Choroid plexus epithelial cell (primary cell): ENCODE measurements at regions not wholly inside any gene's neighbourhood (a gene's known extent, or its start where the extent isn't known, plus 50 kb on each side); places are given as distances from the start of the nearest gene placed in this dataset.

Experiments
- DNase-seq: peaks from one replicate; pipeline ENCODE4 v3.0.0-alpha.2; 2010; ENCODE audit warnings: low read depth
- H3K4me3 ChIP-seq: 2 replicates; pipeline ENCODE4 v1.5.1; 2011; ENCODE audit warnings: low read depth, mild to moderate bottlenecking, control low read depth, low read length, moderate library complexity
- TF ChIP-seq, protein P1 (sequence below): conservative IDR thresholded peaks from 2 replicates; pipeline ENCODE4 v1.5.1; 2011; ENCODE audit warnings: low read depth, mild to moderate bottlenecking, control low read depth, inconsistent platforms, low read length, moderate library complexity

DNA sequence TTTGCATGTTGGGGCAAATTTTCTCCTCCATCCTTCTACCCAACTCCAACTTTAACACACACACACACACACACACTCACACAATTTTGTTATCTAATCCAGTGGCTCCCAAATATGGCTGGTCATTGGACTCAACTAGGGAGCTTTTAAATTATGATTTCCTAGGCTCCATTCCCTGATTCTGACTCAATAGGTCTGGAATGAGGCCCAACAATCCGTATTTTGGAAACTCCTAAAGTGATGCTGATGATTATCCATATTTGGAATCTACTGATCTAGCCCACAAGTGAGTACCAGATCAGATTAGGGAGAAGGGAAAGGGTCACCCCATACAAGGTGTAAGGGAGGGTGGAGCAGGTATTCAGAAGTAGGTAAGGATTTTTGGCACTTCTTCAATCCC is 309.7 kb downstream of the TLE1 start:
- TF ChIP-seq, protein P1, sequence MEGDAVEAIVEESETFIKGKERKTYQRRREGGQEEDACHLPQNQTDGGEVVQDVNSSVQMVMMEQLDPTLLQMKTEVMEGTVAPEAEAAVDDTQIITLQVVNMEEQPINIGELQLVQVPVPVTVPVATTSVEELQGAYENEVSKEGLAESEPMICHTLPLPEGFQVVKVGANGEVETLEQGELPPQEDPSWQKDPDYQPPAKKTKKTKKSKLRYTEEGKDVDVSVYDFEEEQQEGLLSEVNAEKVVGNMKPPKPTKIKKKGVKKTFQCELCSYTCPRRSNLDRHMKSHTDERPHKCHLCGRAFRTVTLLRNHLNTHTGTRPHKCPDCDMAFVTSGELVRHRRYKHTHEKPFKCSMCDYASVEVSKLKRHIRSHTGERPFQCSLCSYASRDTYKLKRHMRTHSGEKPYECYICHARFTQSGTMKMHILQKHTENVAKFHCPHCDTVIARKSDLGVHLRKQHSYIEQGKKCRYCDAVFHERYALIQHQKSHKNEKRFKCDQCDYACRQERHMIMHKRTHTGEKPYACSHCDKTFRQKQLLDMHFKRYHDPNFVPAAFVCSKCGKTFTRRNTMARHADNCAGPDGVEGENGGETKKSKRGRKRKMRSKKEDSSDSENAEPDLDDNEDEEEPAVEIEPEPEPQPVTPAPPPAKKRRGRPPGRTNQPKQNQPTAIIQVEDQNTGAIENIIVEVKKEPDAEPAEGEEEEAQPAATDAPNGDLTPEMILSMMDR: no peak

DNA sequence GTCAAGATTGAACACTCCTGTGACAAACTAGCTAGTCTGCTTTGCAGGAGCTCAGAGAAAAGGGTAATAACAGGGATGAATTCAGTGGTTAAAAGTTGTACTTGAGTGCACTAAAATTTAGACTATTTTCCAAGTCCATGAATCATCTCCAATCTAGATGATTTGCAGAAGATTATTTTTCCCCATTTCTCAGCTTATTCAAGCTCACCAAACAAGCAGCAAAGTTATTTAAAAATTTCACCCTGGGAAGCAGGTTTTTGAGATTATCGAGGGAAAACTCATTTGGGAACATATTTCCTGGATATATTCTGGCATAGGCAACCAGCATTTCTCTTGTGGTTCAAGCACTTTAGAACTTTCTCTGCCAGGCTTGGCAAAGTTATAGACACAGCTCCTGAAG is 311.4 kb downstream of the TLE1 start:
- H3K4me3 ChIP-seq: no peak overlapping the region
- no peak for DNase-seq
- TF ChIP-seq, protein P1: no peak

More for the DNA sequence above, 309.7 kb downstream of the TLE1 start:
- no peak for DNase-seq
- H3K4me3 ChIP-seq: no peak overlapping the region

DNA sequence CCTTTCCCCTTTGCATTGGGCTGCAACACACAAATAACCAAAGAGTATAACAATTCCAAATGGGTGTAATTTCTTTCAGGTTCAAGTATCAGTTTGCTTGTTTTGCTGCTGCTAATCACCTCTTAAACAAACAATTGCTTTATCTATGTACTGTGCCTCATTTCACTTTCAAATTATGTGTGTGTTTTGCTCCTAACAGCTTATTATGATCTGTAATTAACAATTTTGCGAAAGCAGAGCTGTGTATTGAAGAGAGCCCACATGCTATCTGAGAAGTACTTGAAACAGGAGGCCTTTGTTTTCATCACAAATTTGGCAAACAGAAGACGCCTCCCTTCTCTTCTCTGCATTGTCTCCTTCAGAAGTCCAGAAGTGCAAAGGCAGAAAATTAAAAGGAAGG is 312.0 kb downstream of the TLE1 start:
- DNase-seq: no peak
- H3K4me3 ChIP-seq: no peak overlapping the region
- TF ChIP-seq, protein P1: no peak

DNA sequence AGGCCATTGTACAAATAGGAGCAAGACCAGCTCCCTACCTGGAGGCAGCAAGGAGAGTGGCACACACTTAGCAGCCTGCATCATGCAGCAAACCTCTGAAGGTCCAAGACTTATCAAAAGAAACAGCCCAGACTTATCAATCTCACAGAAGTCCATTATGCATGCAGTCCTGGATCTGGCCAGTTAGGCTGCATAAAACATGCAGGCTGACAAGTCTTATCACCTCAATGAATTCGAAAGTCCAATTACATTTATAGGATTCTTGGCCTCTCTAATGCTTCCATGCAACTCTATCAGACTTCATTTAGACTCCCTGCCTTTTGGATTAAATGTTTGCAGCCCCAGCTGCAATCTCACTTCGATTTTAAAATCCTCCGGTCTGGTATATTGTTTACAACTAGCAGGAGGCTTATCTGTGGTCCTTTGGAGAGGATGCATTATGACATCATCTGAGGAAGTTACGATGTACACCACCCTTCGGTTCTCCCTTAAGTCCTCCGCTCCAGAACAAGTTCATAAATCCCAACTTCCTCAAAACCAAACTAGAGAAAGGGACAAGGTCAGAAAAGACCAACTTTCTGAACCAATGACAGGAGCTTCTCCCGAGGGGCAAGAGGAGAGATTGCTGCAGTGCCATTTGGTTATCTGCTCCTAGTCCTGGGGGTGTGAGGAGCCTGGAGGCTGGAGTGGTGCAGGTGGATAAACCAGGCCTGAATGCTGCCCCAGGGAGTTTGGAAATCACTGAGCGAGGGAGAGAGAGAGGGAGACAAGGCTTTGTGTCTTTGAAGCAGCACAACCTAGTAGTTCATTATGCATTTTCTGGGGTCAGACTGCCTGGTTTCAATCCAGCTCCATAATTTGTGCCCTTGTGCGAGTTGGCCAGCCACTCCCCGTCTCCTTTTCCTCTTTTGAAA is 313.9 kb downstream of the TLE1 start:
- TF ChIP-seq, protein P1: no peak
- H3K4me3 ChIP-seq: no peak overlapping the region
- no peak for DNase-seq

DNA sequence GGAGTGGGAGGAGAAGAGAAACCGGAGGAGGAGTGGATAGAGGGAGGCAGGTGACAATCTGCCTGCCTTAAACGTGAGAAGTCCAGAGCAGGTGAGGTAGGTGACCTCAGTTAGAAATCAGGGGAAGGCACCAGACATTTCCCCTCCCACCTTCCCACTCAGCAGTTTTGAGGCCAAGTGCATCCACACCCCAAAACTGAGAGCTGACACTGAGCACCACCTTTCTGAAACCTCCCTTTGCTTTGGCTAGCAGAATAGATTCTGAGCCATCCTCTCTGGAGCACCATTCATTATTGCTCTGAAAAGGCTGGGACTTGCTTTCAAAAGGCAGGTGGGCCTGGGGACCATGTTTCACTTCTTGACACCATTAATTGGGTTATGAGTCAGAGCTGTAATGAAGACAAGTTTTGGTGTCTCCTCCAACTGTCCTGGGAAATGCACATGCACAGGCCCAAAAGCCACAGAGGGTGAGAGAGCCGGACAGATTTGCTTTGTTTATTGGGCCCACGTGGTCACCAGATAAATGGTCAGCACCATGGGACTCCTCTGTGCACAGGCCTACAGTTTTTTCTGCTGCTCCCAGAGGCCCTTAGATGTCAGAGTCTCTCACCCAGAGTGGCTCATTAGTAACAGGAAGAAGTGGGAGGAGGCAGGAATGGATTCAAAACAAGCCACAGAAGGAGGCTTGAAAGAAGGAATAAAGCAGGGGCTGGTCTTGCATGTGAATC is 314.7 kb downstream of the TLE1 start:
- TF ChIP-seq, protein P1: no peak
- no peak overlapping the region for H3K4me3 ChIP-seq
- DNase-seq: peak; percentile 22

DNA sequence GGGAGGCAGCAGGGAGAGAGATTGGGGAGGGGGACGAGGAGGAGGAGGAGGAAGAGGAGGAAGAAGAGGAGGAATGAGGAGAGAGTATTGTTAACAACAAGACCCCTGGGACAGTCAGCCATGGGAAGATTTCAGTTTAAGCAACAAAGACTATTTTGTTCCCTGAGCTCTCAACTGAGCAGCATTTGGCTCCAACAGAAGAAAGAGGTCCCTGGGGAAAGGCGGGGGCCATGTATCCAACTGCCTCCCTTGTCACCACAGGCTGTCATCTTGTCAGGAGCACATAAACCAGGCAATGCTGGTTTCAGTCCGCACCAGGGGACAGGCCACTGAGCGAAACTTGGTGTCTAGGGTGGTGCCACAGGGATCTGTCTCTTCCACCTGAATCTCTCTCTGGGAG is 316.1 kb downstream of the TLE1 start:
- H3K4me3 ChIP-seq: no peak overlapping the region
- TF ChIP-seq, protein P1: no peak
- DNase-seq: no peak
